ENCODE measurements at regions not wholly inside any gene's neighbourhood (a gene's known extent, or its start where the extent isn't known, plus 50 kb on each side); places are given as distances from the start of the nearest gene placed in this dataset.
"Not testable (repeated sequence)": the region's sequence is repeated elsewhere in the genome, so short reads cannot be mapped to it uniquely, and the experiment has no call there.

DNA sequence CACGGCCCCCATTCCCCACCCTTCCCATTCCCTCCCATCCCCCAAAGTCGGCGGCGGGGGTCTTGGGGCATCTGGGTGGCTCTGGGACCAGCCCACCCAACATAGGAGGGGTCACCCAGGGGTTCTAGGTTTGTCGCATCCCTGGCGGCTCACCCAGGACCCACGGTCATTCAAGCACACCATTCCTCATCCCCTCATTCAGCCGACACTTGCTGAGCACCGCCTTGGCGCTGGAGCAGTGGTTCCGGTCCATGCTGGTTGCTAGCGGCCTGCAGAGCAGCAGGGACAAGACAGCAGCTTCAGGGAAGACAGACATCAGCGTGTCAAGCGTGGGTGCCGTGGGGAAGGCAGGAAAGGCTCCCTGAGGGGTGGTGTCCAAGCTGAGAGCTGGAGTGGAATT lies 50.5 kb upstream of the OTOS start:
- TF ChIP-seq, protein P1, sequence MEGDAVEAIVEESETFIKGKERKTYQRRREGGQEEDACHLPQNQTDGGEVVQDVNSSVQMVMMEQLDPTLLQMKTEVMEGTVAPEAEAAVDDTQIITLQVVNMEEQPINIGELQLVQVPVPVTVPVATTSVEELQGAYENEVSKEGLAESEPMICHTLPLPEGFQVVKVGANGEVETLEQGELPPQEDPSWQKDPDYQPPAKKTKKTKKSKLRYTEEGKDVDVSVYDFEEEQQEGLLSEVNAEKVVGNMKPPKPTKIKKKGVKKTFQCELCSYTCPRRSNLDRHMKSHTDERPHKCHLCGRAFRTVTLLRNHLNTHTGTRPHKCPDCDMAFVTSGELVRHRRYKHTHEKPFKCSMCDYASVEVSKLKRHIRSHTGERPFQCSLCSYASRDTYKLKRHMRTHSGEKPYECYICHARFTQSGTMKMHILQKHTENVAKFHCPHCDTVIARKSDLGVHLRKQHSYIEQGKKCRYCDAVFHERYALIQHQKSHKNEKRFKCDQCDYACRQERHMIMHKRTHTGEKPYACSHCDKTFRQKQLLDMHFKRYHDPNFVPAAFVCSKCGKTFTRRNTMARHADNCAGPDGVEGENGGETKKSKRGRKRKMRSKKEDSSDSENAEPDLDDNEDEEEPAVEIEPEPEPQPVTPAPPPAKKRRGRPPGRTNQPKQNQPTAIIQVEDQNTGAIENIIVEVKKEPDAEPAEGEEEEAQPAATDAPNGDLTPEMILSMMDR (IDR thresholded peaks at IDR 0.05; ENCODE audit: low read depth, low read length, missing control alignments), result no peak
- H3K4me3 ChIP-seq (replicated peaks; ENCODE audit: low read depth, low read length), result no peak overlapping the region
- no peak for DNase-seq (ENCODE audit: extremely low read depth, low read depth)

DNA sequence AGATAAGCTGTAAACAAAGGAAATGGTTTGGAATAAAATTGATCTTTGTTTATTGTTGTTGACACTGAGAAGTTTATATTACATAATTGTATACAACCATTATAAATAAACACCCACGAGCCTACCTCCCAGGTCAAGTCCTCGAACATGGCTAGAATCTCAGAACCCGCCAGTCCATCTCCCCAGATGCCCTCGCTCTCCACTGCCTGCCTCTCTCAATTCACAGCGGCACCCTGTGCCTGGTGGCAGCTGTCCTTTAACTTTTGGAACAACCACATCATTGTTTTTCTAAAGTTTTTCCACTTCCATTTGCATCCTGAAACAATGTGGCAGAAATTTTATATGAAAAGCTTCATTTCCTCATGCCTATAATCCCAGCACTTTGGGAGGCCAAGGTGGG lies 52.2 kb upstream of the OTOS start:
- TF ChIP-seq, protein P1 (IDR thresholded peaks at IDR 0.05; ENCODE audit: low read depth, low read length, missing control alignments), result no peak
- no peak overlapping the region for H3K4me3 ChIP-seq (replicated peaks; ENCODE audit: low read depth, low read length)
- DNase-seq (ENCODE audit: extremely low read depth, low read depth), result no peak

DNA sequence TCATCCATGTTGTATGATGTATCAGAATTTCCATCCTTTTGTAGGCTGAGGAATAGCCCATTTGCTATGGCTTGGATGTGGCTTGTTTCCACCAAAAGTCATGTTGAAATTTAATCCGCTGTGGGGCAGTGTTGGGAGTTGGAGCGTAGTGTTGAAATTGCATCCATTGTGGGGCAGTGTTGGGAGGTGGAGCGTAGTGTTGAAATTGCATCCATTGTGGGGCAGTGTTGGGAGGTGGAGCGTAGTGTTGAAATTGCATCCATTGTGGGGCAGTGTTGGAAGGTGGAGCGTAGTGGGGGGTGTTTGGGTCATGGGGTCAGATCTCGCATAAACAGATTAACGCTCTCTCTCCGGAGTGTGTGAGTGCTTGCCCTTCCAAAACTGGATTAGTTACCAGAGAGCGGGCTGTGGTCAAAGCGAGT lies 53.9 kb upstream of the OTOS start:
- H3K4me3 ChIP-seq (replicated peaks; ENCODE audit: low read depth, low read length); DNase-seq (ENCODE audit: extremely low read depth, low read depth): not testable (repeated sequence)

DNA sequence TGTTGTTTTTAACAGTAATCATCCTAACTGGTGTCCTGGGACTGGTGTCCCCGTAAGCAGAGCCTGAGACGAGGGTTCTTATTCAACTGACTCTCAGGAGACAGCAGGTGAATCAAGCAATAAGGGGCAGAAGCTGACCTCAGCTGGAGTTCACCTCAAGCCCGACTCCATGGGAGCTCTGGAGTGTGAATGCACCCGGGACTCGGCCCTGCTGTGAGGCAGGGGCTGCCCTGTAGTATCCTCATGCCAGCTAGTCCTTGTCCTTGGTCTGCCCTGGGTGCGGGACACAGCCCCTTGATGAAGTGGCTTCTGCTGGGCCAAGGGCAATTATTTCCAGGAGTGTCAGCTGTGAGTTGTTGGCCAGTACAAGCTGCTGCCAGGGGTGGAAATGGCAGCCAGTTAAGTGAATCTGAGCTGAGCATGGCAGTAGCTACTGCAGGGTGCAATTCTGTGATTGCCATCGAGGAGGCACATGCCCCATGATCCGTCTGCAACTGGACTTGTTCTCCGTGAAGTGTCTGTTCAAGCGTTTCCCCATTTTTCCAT lies 54.9 kb upstream of the OTOS start:
- TF ChIP-seq, protein P1 (IDR thresholded peaks at IDR 0.05; ENCODE audit: low read depth, low read length, missing control alignments), result no peak
- no peak for DNase-seq (ENCODE audit: extremely low read depth, low read depth)
- H3K4me3 ChIP-seq (replicated peaks; ENCODE audit: low read depth, low read length), result no peak overlapping the region

DNA sequence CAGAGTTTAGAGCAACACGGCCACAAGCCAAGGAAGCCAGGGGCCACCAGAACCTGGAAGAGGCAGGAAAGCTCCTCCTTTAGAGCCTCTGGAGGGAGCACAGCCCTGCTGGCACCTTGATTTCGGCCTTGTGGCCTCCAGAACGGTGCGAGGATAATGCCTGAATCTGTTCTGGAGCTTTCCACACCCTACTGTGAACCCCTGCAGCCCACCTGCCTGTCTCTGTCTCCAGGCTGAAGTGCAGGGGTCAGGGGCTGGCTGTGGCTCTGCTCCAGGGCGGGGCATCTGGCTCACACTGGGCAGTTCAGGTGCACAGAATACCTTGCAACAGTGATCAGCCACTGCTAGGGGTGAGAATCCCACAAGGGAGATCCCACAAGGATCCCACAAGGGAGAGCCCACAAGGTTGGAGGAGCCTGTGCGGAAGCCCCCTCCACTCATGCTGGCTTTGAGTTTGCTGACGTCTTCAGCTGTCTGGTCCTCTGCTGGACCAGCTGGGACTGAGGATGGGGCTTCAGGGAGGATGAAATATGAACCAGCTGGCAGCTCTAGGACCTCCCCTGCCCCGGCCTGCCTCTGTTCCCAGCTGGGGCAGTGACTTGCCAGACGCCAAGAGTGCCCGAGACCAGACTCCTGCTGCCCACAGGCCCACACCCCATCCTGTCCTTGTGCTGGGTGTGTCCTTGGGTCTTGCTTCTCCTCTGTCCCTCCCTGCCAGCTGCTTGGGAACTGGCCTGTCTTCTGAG lies 56.4 kb upstream of the OTOS start:
- TF ChIP-seq, protein P1 (IDR thresholded peaks at IDR 0.05; ENCODE audit: low read depth, low read length, missing control alignments), result no peak
- no peak overlapping the region for H3K4me3 ChIP-seq (replicated peaks; ENCODE audit: low read depth, low read length)
- DNase-seq (ENCODE audit: extremely low read depth, low read depth), result no peak

DNA sequence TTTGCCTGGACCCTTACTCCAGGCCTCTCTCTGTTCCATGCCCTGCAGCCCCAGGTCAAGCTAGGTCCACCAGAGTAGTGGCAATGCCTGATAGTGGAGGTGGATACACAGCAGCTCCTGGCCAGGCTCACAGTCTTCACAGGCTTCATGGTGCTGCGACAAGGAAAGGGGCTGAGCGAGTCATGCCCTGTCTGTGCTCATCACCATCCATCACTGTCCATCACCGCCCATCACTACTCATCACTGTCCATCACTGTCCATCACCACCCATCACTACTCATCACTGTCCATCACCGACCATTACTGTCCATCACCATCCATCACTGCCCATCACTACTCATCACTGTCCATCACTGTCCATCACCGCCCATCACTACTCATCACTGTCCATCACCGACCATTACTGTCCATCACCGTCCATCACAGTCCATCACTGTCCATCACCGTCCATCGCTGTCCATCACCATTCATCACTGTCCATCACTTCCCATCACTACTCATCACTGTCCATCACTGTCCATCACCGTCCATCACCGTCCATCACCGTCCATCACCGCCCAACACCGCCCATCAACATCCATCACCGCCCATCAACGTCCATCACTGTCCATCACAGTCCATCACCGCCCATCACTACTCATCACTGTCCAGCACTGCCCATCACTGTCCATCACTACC lies 57.1 kb upstream of the OTOS start:
- TF ChIP-seq, protein P1 (IDR thresholded peaks at IDR 0.05; ENCODE audit: low read depth, low read length, missing control alignments), result no peak
- no peak for DNase-seq (ENCODE audit: extremely low read depth, low read depth)
- H3K4me3 ChIP-seq (replicated peaks; ENCODE audit: low read depth, low read length), result no peak overlapping the region

DNA sequence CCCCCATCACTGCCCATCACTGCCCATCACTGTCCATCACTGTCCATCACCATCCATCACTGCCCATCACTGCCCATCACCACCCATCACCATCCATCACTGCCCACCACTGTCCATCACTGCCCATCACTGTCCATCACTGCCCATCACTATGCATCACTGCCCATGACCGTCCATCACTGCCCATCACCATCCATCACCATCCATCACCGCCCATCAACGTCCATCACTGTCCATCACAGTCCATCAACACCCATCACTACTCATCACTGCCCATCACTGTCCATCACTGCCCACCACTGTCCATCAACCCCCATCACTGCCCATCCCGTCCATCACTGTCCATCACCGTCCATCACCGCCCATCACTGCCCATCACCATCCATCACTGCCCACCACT lies 57.8 kb upstream of the OTOS start:
- DNase-seq (ENCODE audit: extremely low read depth, low read depth), result no peak
- H3K4me3 ChIP-seq (replicated peaks; ENCODE audit: low read depth, low read length), result no peak overlapping the region
- TF ChIP-seq, protein P1 (IDR thresholded peaks at IDR 0.05; ENCODE audit: low read depth, low read length, missing control alignments), result no peak
